ENCODE measurements at regions not wholly inside any gene's neighbourhood (a gene's known extent, or its start where the extent isn't known, plus 50 kb on each side); places are given as distances from the start of the nearest gene placed in this dataset.
"Not testable (repeated sequence)": the region's sequence is repeated elsewhere in the genome, so short reads cannot be mapped to it uniquely, and the experiment has no call there.

DNA sequence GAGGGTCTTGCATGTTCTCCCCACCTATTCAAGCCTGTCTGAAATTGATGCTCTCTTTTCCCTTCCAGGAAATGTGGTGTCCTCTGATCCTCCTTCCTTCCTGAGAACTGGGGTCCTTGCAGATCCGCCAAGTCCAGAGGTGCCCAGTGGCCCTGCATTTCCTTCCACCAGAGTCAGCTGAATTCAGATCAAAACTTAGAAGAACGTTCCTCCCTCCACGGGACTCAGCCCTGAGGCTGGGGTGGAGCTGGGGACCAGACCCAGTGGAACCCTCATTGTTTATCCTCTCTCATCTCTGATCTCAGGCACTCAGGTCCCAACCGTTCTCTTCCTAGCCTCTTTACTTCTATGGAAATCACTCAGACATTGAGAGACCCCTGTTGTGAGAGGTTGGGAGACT, 477.3 kb downstream of the TSHZ3 start:
- no peak for DNase-seq (ENCODE audit: low spot score)

DNA sequence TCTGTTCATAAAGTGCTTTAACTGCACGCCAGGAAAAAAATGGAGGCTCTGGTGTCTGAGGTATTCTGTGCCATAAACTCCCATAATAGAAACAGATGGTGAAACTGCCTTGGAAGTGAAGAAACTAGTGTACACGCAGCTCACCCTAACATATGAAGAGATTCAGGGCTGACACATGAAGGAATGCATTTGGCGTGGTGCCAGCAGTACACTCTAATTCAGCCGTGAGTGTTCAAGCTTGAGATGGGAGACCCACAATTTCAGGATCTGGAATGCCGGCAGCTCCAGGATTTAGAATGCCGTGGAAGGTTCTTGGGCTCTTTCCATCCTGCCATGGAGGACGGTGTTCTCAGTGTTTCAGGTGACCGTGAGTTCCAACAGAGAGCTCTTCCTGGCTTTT, 478.4 kb downstream of the TSHZ3 start:
- DNase-seq (ENCODE audit: low spot score), result no peak

DNA sequence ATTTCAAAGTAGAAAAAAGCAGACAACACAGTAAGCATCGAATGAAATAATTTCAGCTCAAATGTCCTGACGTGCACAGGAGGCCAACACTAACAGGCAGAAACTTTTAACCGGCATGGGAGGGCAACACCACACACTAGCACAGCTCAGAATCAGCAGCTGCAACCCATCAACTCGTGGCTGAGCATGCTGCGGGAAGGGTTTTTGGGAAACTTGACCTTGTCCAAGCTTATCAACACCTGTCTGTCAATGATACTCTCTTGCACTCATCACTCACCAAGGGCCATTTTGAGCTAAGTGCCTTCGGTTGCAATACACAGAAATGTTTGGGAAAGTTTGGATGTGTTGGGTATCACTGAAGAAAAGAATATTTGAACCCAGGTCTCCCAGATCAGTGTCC, 483.7 kb downstream of the TSHZ3 start:
- DNase-seq (ENCODE audit: low spot score), result no peak

DNA sequence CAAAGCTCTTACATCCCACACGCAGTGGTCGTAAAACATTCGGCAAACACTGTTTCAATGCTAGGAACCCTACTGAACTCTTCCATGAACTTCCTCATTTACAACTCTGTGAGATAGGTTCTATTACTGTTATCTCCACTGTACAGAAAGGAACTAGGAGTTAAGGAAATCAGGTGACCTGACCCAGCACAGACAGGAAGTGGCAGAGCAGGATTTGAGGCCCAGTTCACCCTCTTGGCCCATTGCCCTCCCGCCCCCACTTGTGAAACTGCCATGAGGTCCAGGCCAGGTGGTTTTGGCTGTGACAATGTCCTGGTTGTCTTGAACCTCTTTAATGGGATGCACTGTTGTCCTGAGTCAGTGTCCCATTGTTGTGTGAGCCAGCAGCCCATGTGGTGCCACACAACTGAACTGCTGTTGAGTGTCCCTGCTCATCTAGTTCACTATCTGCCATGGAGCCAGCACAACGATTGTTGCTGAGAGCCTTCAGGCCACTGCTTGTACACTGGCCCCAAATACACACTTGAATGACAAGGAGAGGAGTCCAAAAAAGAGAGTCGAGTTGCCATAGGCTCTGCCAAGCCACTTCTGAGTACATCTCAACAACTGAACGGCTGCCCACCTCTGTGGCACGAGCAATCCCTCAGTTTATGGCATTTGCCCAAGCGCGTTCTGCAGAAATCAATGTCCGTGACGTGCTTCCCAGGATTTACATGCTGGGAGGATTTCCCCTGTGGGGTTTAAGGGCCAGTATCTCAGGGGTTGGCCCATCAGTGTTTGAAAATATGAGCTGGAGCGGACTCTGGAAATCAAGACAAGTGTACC, 484.6 kb downstream of the TSHZ3 start:
- no peak for DNase-seq (ENCODE audit: low spot score)

DNA sequence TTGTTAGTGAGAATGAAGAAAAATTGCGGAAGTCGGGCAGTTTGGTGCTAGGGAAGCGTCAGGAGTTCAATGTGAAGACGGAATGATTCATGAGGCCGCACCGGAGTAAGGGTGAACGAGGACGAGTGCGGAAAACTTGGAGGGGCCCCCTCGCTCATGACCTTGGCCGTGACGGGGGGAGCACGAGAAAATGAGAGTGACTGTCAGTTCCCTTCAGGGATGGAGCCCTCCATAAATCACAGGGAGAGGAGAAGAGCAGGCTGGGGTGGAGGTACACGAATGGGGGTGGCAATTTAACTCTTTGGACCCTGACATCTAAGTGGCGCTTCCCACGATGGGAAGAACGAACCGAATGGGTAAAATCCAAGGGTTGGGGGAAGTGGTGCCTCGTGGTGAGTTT, 486.4 kb downstream of the TSHZ3 start:
- DNase-seq (ENCODE audit: low spot score), result no peak

DNA sequence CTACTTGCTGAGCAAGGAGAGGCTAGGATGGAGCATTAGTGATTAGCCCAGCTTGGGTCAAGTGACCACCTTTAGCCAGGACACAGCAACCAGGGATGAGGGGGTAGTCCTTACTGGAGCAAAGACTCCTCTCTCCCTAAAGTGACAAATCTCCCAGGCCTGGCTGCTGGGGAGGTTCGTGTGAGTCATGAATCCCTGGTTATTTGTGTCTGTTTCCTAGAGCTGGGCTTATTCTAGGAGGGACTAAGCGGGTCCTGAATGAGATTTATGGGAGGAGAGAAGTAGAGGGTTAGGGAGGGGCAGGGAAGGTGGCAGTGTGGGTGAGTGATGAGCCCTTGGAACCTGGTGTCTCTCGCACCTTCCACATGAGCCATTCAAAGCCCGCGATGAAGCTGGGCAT, 487.3 kb downstream of the TSHZ3 start:
- DNase-seq (ENCODE audit: low spot score), result no peak

DNA sequence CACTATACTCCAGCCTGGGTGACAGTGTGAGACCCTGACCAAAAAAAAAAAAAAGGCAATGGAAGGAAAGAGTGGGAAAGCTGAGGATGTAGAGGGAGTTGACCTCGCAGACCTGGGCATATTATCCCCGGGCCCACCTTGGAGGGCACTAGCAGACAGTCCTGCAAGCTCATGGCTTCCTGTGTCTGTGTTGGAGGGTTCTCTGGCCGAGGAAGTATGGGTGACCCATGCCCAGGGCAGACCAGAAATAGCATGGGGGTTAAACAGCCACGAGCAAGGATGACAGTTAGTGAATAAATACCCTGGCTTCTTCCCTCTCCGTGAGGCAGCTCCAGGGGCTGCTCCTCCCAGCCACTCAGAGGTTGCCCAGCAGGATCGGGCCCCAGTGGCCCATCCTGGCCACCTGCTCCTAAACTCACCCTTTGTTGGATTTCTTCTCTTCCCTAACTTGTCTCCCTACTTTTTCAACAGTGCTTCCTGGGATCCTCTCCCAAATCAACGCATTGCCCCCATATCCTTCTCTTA, 485.8 kb downstream of the ZNF536 start:
- DNase-seq (ENCODE audit: low spot score), result no peak

DNA sequence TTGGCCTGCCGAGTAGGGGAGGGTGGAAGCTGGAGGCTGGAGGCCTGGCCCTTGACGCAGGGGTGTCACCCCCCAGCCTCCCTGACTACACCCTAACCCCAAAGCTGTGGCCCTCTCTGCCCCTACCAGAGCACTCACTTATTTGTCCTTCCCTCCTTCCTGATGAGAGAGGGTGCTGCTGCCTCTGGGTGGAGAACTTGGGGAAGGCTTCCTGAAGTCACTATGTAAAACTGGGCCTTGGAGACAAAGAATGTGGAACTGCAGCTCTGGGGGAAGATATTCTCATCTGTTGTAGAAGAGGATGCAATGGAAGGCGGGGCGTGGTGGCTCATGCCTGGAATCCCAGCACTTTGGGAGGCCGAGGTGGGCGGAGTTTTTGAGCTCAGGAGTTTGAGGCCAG, 485.2 kb downstream of the ZNF536 start:
- peak; percentile 26 for DNase-seq (ENCODE audit: low spot score)

DNA sequence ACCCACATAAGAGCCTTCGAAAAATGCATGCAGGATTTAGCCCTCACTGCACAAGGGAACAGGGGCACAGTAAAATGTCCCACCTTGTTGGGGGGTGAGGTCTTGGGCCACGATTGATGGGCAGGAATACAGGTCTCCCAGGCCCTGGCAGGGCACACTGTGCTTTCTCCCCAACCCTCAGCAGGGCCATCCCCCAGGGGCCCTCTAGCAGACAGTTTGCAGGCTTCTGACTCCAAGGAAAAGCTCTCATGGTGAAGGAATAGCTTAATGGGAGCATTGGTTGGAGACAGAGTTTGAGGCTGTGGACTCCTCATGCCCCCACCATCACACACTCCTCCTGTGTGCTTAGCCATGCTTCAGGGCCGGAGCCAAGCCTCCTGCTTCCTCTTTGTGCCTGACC, 484.6 kb downstream of the ZNF536 start:
- no peak for DNase-seq (ENCODE audit: low spot score)

DNA sequence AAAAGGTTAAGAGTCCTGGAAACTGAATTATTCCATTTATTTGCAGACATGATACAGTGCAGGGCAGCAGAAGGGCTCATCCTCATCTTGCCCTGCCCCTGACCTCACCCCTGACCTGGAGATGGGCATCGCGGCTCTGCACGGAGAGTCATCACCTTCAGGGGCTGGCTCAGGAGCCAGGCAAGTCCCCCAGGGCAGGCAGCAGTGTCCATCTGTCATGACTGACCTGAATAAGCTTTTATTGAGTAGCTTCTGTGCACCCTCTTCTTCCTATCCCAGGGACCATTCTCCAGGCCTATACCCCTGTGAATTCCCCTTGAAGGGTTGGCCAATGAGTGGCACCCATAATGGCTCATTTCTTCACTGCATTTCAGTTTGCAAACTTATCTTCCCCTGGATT, 484.2 kb downstream of the ZNF536 start:
- no peak for DNase-seq (ENCODE audit: low spot score)

DNA sequence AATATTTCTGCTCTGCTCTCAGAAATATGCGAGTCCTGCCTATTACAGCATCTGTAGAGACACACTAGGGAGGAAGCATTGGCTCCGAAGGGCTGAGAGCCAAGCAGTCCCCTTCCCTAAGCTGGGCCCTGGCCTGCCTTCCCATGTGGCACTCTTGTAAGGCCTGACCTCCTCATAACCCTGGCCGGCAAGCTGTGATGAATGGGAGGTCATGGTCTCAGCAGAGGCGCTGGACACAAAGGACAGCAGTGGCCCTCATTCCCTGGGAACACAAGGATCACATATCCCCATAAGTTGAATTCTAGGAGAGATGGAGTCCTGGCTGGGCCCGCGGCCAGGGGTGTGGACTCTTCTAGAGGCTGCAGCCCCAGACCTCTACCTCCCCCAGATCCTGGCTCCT, 483.3 kb downstream of the ZNF536 start:
- no peak for DNase-seq (ENCODE audit: low spot score)

DNA sequence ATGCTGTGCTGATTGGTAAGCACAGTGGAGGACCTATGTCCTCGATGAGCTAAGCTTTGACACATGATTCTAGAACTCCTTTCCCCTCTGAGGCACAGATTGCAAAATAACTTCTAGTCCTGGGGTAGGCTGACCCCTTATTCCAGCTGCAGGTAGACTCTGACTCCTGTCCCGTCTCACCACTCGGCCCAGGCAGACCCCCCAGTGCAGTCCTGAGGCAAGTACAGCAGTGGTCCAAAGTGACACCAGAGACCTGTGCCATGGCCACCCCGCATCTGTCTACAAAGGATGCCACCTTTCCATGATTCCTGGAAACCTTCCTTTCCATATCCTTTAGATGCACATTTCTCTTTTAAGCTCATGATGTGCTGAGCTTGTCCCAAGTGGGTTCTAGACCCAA, 482.5 kb downstream of the ZNF536 start:
- no peak for DNase-seq (ENCODE audit: low spot score)

DNA sequence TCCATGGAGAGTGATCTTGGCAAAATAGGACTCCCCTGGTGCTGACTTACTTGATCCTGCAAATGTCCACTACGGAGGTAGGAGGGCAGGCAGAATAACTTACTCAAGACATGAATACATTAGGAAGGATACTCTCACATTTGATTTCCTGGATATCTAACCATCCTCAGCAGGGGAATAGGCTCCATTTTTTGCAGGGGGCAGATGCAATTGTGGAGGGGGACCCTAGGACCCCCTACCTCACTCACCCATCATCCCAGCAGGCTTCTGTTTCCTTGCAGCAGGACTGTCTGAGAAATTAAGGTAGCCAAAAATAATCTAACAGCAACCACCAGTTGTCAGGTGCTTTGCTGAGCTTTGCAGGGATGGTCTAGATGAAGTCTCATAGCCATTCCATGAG, 482.0 kb downstream of the ZNF536 start:
- no peak for DNase-seq (ENCODE audit: low spot score)

DNA sequence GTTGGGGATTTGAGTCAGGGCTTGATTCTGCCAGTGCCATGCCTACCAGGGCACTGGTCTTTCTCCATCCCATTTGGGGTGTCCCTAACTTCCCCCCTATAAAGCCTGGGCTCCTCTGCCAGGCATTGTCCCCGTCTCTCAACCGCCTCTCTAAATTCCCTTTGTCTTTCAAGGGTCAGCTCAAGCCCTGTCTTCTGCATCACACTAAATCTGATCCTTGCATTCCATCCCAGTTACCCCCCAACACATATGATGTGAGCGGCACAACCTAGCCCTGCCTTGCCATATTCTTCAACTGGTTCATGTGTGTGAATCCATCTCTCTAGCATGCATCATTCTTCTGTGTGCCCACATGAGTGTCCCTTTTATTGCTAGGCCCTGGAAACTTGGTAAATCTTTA, 480.9 kb downstream of the ZNF536 start:
- no peak for DNase-seq (ENCODE audit: low spot score)

DNA sequence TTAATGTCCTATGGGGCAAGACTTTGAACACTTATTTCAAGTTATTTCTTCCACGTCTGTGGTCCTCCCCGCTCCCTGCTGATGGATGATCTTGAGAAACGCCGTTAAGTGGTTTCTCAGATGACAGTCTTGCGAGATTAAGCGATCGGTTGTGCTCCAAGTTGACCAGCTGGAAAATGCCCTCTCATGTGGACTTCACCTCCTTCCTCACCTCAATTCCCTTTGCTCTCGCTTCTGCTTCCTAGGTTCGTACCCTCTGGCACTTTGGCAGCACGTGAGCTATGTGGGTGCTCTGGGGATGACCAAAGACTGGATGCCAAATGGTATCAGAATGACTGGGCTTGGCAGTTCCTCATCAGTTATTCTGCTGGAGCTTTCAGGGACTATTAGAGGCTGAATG, 480.0 kb downstream of the ZNF536 start:
- DNase-seq (ENCODE audit: low spot score), result no peak

DNA sequence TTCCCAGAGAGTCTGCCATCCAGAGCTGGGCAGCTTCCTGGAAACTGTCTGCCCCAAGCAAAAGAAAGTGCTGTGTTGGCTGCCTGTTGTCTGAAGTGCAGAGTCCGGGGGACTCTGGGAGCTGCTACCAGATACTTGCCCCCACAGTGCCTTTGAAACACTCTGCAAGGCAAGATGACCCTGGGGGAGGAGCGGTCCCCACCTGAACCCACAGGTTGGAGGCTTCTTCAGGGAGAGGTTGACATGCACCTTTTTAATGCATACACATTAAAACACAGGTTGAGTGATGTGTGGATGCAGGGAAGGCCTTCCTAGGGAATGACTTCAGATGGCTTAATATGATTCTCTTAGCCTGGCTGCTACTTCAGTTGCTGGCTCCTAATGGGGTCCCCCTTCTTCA, 479.5 kb downstream of the ZNF536 start:
- DNase-seq (ENCODE audit: low spot score), result no peak

DNA sequence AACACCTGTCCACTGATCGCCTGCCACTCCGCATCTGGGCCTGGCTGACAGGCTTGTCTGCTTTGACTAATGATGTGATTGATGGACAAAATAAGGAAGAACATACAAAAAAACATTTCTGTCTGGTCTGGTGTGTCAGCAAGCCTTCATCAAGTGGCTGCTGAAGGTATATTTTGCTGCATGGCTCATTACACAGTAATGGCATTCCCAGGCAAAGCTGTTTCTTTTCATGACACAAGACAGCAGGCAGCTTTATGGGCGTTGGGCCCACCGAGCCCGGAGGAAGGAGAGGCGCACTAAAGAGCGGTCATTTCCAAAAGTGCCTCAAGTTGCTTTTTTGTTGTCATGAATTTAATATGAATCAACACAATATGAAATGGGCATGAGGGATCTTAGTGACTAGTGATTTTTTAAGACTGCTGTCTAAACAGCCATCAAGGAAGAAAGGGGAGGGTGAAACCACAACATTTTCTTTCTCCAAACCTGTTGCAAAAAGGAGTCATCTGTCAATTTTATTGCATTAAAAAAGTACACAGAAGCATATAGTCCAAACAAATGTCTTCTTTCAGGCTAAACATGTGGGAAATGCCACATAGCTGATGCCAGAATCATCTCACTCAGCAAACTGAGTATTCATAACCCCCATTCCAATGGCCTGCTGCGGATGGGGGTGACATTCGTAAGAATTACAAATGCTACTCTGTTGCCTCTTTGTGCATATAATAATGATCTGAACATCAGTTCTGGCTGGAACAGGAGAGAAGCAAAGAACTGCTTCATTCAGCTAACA, 476.6 kb downstream of the ZNF536 start:
- DNase-seq (ENCODE audit: low spot score), result no peak

DNA sequence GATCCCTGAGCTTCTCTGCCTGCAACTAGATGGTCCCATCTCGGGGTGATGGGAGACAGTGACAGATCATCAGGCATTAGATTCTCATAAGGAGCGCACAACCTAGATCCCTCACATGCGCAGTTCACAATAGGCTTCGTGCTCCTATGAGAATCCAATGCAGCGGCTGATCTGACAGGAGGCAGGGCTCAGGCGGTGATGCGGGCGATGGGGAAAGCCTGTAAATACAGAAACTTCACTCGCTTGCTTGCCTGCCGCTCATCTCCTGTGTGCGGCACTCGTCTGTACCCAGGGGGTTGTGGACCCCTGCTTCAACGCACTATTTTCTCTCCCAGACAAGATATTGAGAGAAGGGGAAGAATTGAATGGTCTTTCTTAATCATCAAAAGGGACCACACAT, 473.9 kb downstream of the ZNF536 start:
- DNase-seq (ENCODE audit: low spot score), result no peak

DNA sequence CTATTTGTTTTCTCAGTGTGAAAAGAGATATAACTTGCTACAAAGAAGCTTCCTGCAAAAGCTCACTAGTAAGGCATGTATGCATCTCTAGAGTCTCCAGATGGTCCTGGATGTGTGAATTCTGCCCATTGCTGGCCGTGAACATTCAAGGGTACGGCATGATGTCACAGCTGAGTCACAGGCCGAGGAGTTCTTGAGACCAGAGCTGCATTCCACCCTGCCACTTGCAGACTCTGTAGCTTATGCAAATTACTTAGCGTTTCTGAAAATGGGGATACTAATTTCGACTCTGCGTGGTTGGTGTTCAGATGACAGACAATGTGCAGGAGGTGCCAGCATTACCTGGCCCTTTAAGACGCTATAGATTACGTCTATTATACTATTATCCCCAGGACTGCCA, 470.7 kb downstream of the ZNF536 start:
- DNase-seq (ENCODE audit: low spot score), result no peak

DNA sequence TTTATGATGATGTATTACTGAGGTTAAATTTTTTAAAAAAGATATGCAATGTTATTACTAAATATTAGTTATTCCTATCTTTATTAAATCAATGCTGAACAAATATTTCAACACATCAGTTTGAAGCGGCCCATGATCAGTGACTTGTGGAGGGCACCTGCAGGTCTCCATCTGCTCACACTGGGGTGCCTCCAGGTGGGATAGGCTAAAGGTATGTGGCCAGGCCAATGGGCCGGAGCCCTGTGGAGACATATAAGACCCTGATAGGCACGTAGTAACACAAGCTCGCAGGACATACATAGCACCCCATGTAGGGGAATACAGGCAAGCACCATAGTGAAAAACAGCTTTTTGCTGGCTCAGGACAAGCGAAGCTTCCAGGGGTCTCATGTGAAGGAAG, 469.8 kb downstream of the ZNF536 start:
- no peak for DNase-seq (ENCODE audit: low spot score)

DNA sequence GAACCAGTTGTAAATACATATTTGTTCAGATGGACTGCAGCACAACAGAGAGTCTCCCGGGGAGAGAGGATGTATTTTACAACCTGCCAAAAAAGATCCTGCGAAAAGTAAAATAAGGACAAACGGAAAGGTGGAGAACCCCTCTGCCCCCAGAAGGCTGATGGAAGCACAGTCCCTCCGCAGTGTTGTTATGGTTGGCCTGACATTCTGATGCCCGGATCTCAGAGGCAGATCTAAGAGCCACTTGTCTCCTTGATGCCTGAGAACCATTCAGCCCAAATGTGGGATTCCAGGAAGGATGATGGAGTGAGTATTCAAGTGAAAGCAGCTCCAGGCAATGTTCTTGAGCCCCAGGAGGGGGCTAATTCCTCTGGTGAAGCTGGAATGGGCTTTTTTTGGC, 458.7 kb downstream of the ZNF536 start:
- no peak for DNase-seq (ENCODE audit: low spot score)

DNA sequence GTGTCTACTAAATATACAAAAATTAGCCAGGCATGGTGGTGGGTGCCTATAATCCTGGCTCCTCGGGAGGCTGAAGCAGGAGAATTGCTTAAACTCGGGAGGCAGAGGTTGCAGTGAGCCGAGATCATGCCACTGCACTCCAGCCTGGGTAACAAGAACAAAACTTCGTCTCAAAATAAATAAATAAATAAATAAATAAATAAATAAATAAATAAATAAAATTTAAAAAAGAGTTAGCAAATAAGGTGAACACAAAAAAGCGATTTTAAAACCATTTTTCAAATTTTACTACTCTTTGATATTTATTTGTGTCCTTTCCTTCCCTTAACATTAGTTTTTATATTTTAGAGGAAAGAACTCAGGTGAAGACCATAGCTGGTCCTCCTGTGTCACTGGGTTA, 453.3 kb downstream of the ZNF536 start:
- DNase-seq (ENCODE audit: low spot score), result not testable (repeated sequence)

DNA sequence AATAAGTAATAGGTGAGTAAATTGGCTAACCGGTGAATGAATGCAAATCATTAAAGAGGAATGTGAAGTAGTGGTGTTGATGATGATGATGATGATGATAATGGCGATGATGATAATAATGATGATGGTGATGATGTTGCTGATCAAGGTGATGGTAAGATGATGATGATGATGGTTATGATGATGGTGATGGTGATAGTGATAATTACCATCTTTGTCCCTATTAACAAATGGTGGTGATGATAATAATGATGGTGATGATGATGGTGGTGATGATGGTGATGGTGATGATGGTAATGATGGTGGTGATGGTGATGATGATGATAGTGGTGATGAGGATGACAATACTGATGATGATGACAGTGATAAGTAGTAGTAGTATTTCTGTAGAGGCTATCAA, 452.6 kb downstream of the ZNF536 start:
- DNase-seq (ENCODE audit: low spot score), result no peak

Data from iPS-NIHi11 (cell line).